Retinal pigment epithelial cell (primary cell): ENCODE measurements at regions not wholly inside any gene's neighbourhood (a gene's known extent, or its start where the extent isn't known, plus 50 kb on each side); places are given as distances from the start of the nearest gene placed in this dataset.
"Not testable (repeated sequence)": the region's sequence is repeated elsewhere in the genome, so short reads cannot be mapped to it uniquely, and the experiment has no call there.

Source experiments
- DNase-seq: peaks from one replicate; pipeline ENCODE4 v3.0.0-alpha.2; 2010; ENCODE audit warnings: low read depth
- H3K4me3 ChIP-seq: 2 replicates; pipeline ENCODE4 v1.5.1; 2011; ENCODE audit warnings: mild to moderate bottlenecking, low read length, control low read depth, moderate library complexity
- TF ChIP-seq, protein P1 (sequence below): conservative IDR thresholded peaks from 2 replicates; pipeline ENCODE4 v1.5.1; 2011; ENCODE audit warnings: low read depth, low read length, control low read depth, inconsistent platforms

- no peak for DNase-seq
- TF ChIP-seq, protein P1, sequence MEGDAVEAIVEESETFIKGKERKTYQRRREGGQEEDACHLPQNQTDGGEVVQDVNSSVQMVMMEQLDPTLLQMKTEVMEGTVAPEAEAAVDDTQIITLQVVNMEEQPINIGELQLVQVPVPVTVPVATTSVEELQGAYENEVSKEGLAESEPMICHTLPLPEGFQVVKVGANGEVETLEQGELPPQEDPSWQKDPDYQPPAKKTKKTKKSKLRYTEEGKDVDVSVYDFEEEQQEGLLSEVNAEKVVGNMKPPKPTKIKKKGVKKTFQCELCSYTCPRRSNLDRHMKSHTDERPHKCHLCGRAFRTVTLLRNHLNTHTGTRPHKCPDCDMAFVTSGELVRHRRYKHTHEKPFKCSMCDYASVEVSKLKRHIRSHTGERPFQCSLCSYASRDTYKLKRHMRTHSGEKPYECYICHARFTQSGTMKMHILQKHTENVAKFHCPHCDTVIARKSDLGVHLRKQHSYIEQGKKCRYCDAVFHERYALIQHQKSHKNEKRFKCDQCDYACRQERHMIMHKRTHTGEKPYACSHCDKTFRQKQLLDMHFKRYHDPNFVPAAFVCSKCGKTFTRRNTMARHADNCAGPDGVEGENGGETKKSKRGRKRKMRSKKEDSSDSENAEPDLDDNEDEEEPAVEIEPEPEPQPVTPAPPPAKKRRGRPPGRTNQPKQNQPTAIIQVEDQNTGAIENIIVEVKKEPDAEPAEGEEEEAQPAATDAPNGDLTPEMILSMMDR = no peak
- no peak overlapping the region for H3K4me3 ChIP-seq
These were observed 194.9 kb upstream of the HDAC4 start for GRCh38 chr2:239595726-239596125.

DNA sequence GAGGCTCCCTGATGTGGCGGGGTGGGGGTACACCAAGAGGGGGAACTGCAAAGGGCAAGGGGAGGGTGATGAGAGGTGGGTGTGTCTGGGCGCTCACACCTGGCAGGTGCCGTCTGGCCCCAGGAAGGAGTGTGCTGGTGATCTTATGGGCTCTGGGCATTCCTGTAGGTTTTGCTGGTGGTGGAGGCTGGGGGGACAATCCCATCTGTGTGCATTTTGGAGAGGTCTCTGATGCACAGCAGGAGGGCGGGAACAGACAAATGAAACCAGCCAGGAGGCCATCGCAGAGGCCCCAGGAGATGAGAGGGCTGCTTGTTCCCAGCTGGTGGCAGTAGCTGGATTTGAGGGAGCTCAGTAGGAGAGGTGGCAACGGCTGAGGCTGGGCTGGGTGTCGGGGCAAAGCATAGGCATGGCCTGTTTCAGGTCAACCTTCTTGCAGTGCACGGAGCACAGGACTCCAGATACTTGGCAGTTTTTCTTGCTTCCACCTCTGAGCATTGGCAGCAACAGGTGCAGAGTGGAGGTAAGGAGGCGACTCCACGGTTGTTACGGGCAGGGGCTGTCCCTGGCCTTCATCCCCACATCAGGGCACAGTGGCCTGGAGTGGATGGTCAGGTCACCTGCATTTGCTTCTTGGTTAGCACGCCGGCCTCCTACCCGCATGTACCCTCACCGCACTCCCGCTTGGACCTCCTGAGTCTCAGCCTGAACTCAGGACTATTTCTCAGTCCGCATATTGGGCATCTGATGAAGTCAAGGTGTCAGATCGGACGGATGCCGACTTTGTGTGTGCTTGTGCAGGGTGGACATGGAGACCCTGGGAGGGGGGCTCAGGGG, 194.2 kb upstream of the HDAC4 start:
- no peak for DNase-seq
- H3K4me3 ChIP-seq = no peak overlapping the region
- TF ChIP-seq, protein P1 = no peak

- no peak overlapping the region for H3K4me3 ChIP-seq
- DNase-seq = no peak
- TF ChIP-seq, protein P1 = no peak
These were observed 193.4 kb upstream of the HDAC4 start for GRCh38 chr2:239594019-239594771.

GRCh38 chr2:239593455-239593854, 192.6 kb upstream of the HDAC4 start:
- DNase-seq = no peak
- no peak overlapping the region for H3K4me3 ChIP-seq
- TF ChIP-seq, protein P1 = no peak

DNA sequence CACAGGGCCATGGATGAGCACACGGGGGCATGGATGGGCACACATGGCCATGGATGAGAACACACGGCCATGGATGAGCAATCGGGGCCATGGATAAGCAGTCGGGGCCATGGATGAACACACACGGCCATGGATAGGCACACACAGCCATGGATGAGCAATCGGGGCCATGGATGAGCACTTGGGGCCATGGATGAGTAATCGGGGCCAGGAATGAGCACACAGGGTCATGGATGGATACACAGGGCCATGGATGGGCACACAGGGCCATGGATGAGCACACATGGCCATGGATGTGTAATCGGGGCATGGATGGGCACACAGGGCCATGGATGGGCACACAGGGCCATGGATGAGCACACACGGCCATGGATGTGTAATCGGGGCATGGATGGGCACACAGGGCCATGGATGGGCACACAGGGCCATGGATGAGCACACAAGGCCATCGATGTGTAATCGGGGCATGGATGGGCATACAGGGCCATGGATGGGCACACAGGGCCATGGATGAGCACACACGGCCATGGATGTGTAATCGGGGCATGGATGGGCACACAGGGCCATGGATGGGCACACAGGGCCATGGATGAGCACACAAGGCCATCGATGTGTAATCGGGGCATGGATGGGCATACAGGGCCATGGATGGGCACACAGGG, 191.9 kb upstream of the HDAC4 start:
- DNase-seq, H3K4me3 ChIP-seq: not testable (repeated sequence)

GRCh38 chr2:239590995-239591915, 190.4 kb upstream of the HDAC4 start:
- DNase-seq = no peak
- H3K4me3 ChIP-seq = no peak overlapping the region
- TF ChIP-seq, protein P1 = no peak
